ENCODE measurements at regions not wholly inside any gene's neighbourhood (a gene's known extent, or its start where the extent isn't known, plus 50 kb on each side); places are given as distances from the start of the nearest gene placed in this dataset.

DNA sequence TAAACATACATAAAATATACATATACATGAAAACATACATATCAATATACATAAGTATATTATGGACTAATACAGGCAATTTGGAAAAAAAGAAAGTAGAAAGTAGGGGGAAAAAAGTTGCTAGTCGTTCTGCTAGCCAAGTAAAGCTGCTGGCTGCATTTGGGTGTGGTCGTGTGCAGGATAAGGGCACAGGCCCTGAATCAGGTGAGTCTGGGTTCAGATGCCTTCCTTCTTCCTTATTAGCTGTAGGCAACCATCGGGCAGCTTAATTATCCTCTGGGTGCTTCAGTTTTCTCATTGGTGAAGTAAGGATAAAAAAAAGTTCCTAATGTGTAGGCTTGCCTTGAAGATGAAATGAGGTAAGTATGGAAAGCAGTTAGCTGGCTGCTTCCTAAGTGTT, 59.2 kb upstream of the SPRY4 start:
- TF ChIP-seq EP300 (conservative IDR thresholded peaks at IDR 0.05; ENCODE audit: poor library complexity, severe bottlenecking), result no peak
- TF ChIP-seq CTCF (IDR thresholded peaks at IDR 0.05; ENCODE audit: poor library complexity, severe bottlenecking), result no peak
- no peak for TF ChIP-seq POLR2AphosphoS5 (IDR thresholded peaks at IDR 0.05)

Data from neural cell (in vitro differentiated cells).